Erythroblast (primary cell): ENCODE measurements at regions not wholly inside any gene's neighbourhood (a gene's known extent, or its start where the extent isn't known, plus 50 kb on each side); places are given as distances from the start of the nearest gene placed in this dataset.

Experiments used
- GATA1 ChIP-seq: IDR thresholded peaks from 2 replicates; pipeline ENCODE4 v1.6.1; 2011; ENCODE audit warnings: low read depth, mild to moderate bottlenecking, control low read depth, low read length, moderate library complexity
- POLR2A ChIP-seq: IDR thresholded peaks from 2 replicates; pipeline ENCODE4 v1.6.1; 2011; ENCODE audit warnings: mild to moderate bottlenecking, low read length

DNA sequence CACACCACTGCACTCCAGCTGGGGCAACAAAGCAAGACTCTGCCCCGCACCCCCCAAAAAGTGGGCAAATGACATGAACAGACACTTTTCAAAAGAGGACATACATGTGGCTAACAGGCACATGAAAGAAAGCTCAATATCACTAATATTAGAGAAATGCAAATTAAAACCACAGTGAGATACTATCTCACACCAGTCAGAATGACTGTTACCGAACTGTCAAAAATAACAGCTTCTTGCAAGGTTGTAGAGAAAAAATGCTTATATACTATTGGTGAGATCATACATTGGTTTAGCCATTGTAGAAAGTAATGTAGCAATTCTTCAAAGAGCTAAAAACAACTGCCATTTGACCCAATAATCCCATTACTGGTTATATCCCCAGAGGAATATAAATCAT is 99.5 kb upstream of the SPATA13 start:
- TF ChIP-seq POLR2A (no peak), GATA1 (no peak)
